ENCODE measurements at regions not wholly inside any gene's neighbourhood (a gene's known extent, or its start where the extent isn't known, plus 50 kb on each side); places are given as distances from the start of the nearest gene placed in this dataset.

DNA sequence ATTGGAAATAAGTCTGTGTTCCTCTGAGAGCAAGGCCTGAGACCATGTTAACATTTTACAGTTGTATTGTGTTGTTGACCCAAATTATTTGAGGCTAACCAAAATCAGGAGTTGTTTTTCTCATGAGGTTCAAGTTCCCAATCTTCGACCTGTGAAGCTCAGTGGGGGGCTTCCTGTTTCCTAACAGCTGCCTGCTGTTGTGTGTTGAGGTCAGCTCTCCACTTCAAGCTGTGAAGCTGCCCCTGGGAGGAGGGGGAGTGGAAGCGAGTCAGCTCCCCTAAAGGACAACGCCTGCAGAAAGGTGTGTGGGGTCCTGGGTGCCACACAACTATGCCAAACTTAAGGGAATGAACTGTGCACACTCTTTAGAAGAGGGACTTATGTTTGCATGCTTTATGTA is 295.5 kb downstream of the IRX1 start:
- TF ChIP-seq, protein P1, sequence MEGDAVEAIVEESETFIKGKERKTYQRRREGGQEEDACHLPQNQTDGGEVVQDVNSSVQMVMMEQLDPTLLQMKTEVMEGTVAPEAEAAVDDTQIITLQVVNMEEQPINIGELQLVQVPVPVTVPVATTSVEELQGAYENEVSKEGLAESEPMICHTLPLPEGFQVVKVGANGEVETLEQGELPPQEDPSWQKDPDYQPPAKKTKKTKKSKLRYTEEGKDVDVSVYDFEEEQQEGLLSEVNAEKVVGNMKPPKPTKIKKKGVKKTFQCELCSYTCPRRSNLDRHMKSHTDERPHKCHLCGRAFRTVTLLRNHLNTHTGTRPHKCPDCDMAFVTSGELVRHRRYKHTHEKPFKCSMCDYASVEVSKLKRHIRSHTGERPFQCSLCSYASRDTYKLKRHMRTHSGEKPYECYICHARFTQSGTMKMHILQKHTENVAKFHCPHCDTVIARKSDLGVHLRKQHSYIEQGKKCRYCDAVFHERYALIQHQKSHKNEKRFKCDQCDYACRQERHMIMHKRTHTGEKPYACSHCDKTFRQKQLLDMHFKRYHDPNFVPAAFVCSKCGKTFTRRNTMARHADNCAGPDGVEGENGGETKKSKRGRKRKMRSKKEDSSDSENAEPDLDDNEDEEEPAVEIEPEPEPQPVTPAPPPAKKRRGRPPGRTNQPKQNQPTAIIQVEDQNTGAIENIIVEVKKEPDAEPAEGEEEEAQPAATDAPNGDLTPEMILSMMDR (IDR thresholded peaks at IDR 0.05), result no peak
- TF ChIP-seq ZFX (IDR thresholded peaks at IDR 0.05; ENCODE audit: borderline replicate concordance), result no peak

Data from 22Rv1 (cell line).